Stimulated activated CD8-positive, alpha-beta memory T cell treated with anti-CD3 and anti-CD28 coated beads, Interleukin-7, amount 100 ng/mL, for 48 hours (primary cell): ENCODE measurements at regions not wholly inside any gene's neighbourhood (a gene's known extent, or its start where the extent isn't known, plus 50 kb on each side); places are given as distances from the start of the nearest gene placed in this dataset.

Experiments used
- DNase-seq, 2 donors: peaks; one replicate each; pipeline ENCODE4 v3.0.0-alpha.2; 2020; ENCODE audit warnings: low read depth in 1 of 2; ENCODE audit errors: extremely low read depth in 1 of 2

DNA sequence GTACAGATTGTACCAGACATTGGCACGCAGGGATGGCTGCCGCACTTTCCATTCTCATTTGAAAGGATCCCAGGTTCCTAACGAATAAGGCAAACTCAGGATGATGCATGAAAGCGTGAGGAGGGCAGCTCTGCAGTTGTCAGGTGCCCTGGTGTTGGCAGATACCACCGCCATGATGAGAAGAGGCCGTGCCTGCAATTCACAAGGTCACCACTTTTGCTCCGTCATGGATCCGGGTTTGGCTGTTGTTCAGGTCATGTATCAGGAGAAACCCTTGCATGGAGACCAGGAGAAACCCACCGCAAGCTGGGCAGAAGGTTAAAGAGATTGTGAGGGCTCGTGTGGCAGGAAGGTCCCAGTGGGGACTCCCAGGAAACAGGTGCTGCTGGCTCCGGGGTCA, 233.2 kb downstream of the KLF6 start:
- no peak for DNase-seq

DNA sequence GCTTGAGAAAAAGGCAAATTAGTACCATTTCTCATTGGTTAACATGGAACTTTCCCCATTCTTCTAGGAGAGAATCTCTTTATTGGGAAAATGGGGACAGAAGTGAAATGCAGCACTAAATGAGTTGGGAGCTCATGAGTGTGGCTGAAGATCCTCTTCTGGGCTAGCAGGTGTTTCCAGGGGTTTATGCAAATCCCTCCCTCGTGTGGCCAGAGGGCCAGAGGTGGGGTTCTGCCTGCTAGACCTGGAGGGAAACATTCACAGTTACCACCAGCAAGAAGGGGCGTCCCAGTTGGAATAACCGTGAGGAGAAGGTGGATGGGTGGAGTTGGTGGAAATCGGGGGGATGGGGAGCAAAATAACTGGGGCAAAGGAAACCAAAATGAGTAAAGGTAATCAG, 235.9 kb downstream of the KLF6 start:
- no peak for DNase-seq

GRCh38 chr10:3548702-3549101, 236.3 kb downstream of the KLF6 start:
- DNase-seq: no peak

DNA sequence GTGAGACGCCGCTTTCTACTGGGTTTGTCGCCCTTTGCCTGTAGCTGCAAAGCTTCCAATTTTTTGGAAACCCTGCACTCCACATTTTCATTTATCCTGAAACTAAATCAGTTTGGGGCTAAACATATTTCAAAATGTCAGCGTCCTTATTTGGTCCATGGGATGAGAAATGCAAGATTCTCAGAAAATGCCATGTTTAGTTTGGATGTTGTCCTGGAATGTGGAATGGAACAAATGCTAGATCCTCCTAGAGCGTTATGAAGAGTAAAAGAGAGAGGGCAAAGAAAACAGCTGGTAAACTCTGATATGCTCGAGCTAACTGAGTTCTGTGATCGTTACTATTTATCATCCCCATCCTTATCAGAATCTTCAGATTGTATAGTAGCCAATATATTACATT, 236.9 kb downstream of the KLF6 start:
- no peak for DNase-seq

- DNase-seq: no peak
These were observed 240.4 kb downstream of the KLF6 start for GRCh38 chr10:3544561-3544960.

DNA sequence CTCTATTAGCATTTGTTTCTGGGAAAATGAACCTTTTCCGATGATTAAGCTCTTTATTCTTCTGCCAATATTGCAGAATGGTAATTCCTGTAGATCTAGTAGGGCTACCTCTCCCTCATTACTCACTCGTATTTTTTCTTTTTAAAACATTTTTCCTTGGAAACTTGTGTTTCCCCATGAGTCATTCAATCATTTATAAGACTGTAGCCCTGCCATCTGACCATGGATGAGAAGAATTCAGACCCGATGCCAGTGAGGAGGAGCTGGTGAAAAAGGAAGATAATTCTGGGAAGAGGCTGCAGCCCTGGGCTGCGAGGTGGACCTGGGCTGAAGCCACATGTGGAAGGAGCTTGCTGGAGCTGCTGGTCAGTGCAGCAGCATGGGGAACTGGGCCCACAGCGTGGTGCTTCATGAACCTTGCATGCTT, 242.8 kb downstream of the KLF6 start:
- no peak for DNase-seq

DNA sequence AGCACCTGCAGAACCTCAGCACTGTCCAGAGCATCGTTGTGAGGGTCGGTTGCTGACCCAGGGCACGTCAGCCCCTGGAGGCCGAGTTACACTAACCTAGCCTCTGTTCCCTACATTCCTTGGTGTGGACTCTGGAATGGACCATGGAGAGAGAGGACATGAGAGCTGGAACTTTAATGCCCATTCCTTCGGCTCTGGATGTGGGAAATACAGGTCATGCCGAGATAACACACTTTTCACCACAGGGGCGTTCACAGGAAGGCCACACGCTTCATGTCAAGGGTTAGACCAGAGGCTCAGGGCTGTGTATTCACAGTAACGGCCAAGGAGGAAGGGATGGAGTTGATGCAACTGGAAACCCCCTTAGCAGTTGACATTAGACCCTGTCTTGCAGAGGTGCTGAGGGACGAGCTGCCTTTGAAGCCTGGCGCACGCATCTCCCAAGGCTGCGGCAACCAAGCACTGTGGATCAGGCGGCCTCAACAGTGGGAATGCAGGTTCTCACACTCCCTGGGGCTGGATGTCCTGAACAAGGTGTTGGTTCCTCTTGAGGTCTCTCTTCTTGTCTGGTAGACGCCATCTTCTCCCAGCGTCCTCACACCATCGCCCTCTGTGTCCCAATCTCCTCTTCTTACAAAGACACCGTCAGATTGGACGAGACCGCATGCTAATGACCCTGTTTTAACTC, 245.2 kb downstream of the KLF6 start:
- no peak for DNase-seq

DNA sequence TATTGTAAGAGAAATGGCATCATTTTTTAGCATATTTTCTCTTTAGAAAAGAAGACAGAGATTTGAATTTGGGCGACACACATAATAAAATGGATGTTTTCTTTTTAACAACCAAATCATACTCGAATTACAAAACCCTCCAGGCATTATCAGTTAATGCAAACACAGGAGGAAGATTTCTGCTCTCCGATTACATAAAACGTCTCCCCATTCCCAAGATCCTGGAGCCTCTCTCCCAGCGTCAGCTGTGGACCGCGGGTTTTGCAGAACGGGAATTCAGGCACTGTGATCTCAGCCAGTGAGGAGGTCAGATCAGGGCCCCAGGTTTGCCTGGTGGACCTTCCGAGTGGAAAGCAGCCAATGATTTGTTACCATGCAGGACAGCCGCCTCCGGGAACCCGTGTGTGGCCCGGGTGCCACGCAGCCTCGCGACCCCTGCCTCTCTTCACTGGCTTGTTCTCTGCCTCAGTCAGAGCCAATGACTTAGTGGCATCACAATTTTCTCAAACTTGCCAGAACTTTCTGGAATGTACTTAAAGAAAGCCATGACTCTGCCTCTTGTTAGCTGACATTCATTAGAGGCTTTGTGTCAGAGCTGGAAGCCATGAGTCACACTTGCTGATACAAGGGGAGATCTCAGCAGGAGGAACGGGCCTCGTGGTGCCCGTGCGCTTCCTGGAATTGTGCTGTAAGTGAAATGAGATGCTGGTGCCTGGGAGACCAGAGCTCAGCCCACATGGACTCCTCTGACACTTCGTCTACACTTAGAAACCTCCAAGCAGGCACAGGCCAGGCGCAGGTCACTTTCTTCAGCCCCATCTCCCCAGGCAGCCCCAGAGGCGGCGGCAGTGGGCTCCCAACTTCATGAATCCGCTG, 246.1 kb downstream of the KLF6 start:
- peak in 1 of 2 donors; percentile 25 for DNase-seq

DNA sequence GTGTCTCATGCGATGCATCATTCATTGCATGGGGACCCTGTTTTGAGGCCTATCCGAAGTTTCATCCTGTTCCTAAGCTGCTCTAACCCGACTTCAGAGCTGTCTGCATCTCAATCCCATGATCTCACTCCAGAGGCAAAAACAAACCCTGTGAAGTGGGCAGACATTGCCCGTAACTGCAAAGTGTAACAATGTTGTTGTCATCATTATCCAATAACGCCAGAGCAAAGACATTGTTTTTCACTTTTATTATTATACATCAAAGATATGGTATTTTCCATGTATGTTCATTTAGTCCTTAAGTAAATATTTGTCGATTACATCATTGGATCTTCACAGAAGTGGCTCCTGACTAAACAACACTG, 246.7 kb downstream of the KLF6 start:
- no peak for DNase-seq

DNA sequence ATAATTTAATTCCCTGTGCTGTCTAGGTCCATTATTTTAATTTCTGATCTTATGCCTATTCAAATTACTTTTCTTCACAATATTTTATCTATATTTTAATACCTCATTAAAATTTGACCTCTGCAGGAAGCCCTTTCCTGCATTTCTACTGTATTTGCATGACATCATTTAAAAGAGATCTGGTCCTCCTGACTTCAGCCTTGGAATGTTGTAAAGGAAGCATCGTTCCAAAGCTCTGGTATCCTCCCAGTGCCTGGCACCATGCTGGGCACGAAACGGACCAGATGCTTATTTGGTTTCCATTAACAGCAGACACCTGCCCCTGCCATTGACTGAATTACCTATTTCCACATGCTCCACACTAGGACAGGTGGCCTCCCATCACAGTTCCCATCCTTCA, 247.5 kb downstream of the KLF6 start:
- no peak for DNase-seq

GRCh38 chr10:3535001-3535400, 250.0 kb downstream of the KLF6 start:
- no peak for DNase-seq

DNA sequence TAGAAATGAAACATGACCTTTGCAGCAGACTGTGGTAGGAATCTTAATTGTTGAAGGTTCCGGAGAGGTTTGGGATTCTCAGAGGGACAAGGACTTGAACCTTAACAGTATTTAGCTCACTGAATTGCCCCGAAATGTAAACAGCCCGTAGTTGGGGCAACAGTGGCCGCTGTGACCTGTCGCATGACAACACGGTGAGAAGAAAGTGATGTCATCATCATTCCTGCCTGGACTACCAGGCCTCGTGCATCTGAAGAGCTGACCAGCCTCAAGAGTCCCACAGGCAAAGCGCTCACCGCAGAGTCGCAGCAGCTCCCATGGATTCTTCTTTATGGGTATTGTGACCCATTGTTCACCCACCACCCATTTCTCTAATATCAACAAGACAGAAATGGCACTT, 250.6 kb downstream of the KLF6 start:
- DNase-seq: no peak

- DNase-seq: no peak
These were observed 251.7 kb downstream of the KLF6 start for GRCh38 chr10:3533296-3533695.

GRCh38 chr10:3532644-3533043, 252.4 kb downstream of the KLF6 start:
- DNase-seq: no peak

- DNase-seq: no peak
These were observed 253.3 kb downstream of the KLF6 start for GRCh38 chr10:3531670-3532069.

- DNase-seq: no peak
These were observed 254.0 kb downstream of the KLF6 start for GRCh38 chr10:3530783-3531645.

GRCh38 chr10:3530346-3530745, 254.7 kb downstream of the KLF6 start:
- no peak for DNase-seq

DNA sequence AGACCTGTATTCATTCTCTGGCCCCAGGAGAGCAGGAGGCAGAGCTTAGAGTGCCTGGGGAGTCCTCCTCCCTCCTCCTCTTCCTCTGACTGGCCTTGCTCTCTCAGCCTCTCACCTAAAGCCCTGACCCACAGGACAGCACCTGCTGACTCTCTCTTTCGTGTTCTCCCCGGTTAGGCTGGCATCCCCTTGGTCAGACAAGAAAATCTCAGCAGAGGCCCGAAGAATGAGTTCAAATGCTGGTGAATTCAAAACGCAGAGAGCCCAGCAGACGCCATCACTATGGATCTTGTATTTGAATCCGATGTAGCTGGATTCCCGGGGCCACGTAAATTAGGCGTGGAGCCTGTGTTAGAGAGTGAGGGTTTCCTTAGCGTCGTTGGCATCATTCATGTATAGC, 255.3 kb downstream of the KLF6 start:
- no peak for DNase-seq

GRCh38 chr10:3528823-3529403, 256.1 kb downstream of the KLF6 start:
- DNase-seq: no peak

DNA sequence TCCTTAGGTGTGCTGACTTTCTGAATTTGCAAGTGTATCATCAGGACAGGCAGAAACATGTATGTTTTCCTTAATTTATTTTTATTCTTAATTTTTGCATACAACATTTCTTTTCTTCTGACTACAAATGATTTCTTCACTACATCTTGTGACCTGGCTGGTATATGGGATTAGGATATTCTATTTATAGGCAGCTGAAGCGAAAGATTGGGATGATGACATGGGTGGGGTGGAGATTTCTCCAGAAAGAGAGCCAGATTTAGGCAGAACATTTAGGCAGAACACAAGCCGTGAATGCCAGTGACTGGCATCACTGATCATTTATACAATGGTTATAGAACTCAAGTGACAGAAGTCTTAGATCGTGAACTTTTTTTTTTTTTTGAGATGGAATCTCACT, 256.7 kb downstream of the KLF6 start:
- DNase-seq: no peak

- no peak for DNase-seq
These were observed 257.1 kb downstream of the KLF6 start for GRCh38 chr10:3527869-3528268.
